Endothelial cell of umbilical vein (primary cell): ENCODE measurements at regions not wholly inside any gene's neighbourhood (a gene's known extent, or its start where the extent isn't known, plus 50 kb on each side); places are given as distances from the start of the nearest gene placed in this dataset.

Experiments
- CTCF ChIP-seq, 2 donors: IDR thresholded peaks; 1 replicate in 1 of 2; 2 replicates in 1 of 2; pipeline ENCODE4 v1.5.1; 2011; ENCODE audit warnings: low read length in 2 of 2, mild to moderate bottlenecking in 2 of 2, moderate library complexity in 2 of 2, control low read depth in 1 of 2, inconsistent platforms in 1 of 2, low read depth in 1 of 2; ENCODE audit not compliant: insufficient read depth in 1 of 2; ENCODE audit errors: extremely low read depth in 1 of 2
- EZH2 ChIP-seq: IDR thresholded peaks from 2 replicates; pipeline ENCODE4 v1.6.1; 2012; ENCODE audit warnings: borderline replicate concordance, low read depth, mild to moderate bottlenecking, moderate library complexity, low read length, inconsistent platforms; ENCODE audit not compliant: severe bottlenecking
- FOS ChIP-seq: IDR thresholded peaks from 2 replicates; pipeline ENCODE4 v1.6.1; 2011; ENCODE audit warnings: mild to moderate bottlenecking, low read length, moderate library complexity, borderline replicate concordance; ENCODE audit not compliant: insufficient read depth
- MYC ChIP-seq: IDR thresholded peaks from one replicate; pipeline ENCODE4 v1.6.1; 2011; ENCODE audit warnings: mild to moderate bottlenecking, low read depth, low read length
- POLR2A ChIP-seq: IDR thresholded peaks from 2 replicates; pipeline ENCODE4 v1.6.1; 2012; ENCODE audit warnings: low read depth, mild to moderate bottlenecking, control low read depth, low read length
- POLR2AphosphoS5 ChIP-seq: IDR thresholded peaks from 2 replicates; pipeline ENCODE4 v1.6.1; 2012; ENCODE audit warnings: low read depth, mild to moderate bottlenecking, control low read depth, low read length, moderate library complexity; ENCODE audit not compliant: insufficient read depth

- no peak for TF ChIP-seq FOS
- no peak for TF ChIP-seq POLR2A
- TF ChIP-seq MYC: no peak
- no peak for TF ChIP-seq CTCF (IDR thresholded peaks at IDR 0.05; ENCODE audit: extremely low read depth in 1 of 2, insufficient read depth in 1 of 2, low read depth in 1 of 2, low read length in 2 of 2)
- no peak for TF ChIP-seq EZH2
- TF ChIP-seq POLR2AphosphoS5: no peak
Observed at GRCh38 chr4:114481856-114482255, 116.8 kb upstream of the UGT8 start.
